ENCODE measurements at regions not wholly inside any gene's neighbourhood (a gene's known extent, or its start where the extent isn't known, plus 50 kb on each side); places are given as distances from the start of the nearest gene placed in this dataset.
A peak's percentile ranks its signal among the peaks of the same experiment; 100 is the strongest.
"Not testable (repeated sequence)": the region's sequence is repeated elsewhere in the genome, so short reads cannot be mapped to it uniquely, and the experiment has no call there.

GRCh38 chr14:56002876-56003625 is 115.2 kb upstream of the PELI2 start:
- no peak overlapping the region for H3K4me3 ChIP-seq
- H3K27ac ChIP-seq, result no peak overlapping the region
- H3K36me3 ChIP-seq, result no peaks in the 10 kb centered on the region
- DNase-seq (ENCODE audit: low read depth in 1 of 2, low spot score in 1 of 2), result no peak
- no peaks in the 10 kb centered on the region for H3K9me3 ChIP-seq (ENCODE audit: low read depth)
- H3K4me1 ChIP-seq (ENCODE audit: low read depth), result peaks cover 4% of the 10 kb centered on the region
- no peaks in the 10 kb centered on the region for H3K27me3 ChIP-seq
- TF ChIP-seq, protein P1, sequence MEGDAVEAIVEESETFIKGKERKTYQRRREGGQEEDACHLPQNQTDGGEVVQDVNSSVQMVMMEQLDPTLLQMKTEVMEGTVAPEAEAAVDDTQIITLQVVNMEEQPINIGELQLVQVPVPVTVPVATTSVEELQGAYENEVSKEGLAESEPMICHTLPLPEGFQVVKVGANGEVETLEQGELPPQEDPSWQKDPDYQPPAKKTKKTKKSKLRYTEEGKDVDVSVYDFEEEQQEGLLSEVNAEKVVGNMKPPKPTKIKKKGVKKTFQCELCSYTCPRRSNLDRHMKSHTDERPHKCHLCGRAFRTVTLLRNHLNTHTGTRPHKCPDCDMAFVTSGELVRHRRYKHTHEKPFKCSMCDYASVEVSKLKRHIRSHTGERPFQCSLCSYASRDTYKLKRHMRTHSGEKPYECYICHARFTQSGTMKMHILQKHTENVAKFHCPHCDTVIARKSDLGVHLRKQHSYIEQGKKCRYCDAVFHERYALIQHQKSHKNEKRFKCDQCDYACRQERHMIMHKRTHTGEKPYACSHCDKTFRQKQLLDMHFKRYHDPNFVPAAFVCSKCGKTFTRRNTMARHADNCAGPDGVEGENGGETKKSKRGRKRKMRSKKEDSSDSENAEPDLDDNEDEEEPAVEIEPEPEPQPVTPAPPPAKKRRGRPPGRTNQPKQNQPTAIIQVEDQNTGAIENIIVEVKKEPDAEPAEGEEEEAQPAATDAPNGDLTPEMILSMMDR (IDR thresholded peaks at IDR 0.05; ENCODE audit: low read depth, low read length), result no peak

- TF ChIP-seq, protein P1 (IDR thresholded peaks at IDR 0.05; ENCODE audit: low read depth, low read length), result no peak
- no peak overlapping the region for H3K27ac ChIP-seq
- H3K4me3 ChIP-seq, result no peak overlapping the region
- no peaks in the 10 kb centered on the region for H3K27me3 ChIP-seq
- H3K36me3 ChIP-seq, result no peaks in the 10 kb centered on the region
- H3K9me3 ChIP-seq (ENCODE audit: low read depth), result no peaks in the 10 kb centered on the region
- no peak for DNase-seq (ENCODE audit: low read depth in 1 of 2, low spot score in 1 of 2)
- H3K4me1 ChIP-seq (ENCODE audit: low read depth), result peaks cover 4% of the 10 kb centered on the region
Observed at GRCh38 chr14:56004323-56004722, 113.9 kb upstream of the PELI2 start.

DNA sequence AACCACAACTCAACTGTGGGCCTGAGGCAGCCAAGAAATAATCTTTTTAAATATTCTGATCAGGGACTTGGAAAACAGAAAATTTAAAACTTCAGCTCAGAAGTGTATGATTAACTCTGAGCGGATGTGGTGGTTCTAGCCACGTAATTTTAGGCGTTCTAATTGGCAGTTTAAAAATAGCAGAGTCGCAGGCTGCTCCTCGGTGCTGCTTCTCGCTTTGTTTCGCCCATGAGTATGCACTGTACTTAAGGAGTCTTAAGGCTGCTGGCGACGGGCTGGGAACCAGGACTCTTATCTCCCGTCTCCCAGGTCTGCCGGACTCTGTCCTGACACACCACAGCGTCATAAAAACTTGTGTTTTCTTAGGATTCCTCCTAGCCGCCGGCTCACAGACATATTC is 113.4 kb upstream of the PELI2 start:
- TF ChIP-seq, protein P1 (IDR thresholded peaks at IDR 0.05; ENCODE audit: low read depth, low read length), result no peak
- no peaks in the 10 kb centered on the region for H3K36me3 ChIP-seq
- no peak overlapping the region for H3K27ac ChIP-seq
- H3K9me3 ChIP-seq (ENCODE audit: low read depth), result no peaks in the 10 kb centered on the region
- no peak overlapping the region for H3K4me3 ChIP-seq
- no peaks in the 10 kb centered on the region for H3K27me3 ChIP-seq
- peaks cover 4% of the 10 kb centered on the region for H3K4me1 ChIP-seq (ENCODE audit: low read depth)
- DNase-seq (ENCODE audit: low read depth in 1 of 2, low spot score in 1 of 2), result peak; percentile 29 to 82

DNA sequence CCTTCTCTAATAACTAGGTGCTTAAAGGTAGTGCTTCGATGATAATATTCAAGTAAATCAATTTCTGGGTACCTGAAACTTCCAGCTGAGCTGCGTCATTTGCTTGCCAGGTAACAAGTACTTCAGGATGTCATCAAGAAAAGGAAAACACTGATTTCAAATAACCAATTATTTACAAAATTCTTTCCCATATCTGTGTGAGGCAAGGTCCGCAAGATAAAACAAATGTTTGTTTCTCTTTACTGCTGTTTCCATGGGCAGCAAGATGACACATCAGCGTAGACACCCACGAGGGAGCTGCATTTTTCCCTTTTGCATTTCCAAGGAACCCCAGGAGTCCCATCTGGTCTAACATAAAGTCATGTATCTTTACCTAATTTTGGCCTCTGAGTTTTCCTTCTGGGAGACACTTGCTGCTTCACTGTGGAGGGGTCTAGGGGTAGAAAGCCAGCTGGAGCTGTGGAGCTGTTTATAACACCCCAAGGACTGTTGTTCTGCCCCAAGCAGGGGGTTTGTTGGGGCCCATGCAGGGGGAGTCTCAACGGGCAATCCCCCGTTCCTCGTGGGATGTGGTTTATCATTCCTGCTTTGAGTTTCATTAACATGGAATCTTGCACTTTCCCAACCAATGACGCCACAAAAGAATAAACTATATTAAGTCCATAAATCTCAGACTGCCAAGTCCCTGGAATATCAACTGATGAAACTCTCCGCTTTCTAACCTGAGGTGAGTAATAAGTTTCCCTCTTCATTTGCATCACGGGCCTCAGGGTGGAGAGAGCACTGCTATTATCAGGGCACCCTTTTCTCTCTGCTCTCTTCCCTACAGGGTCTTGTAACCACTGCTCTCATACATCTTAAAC is 112.8 kb upstream of the PELI2 start:
- H3K4me1 ChIP-seq (ENCODE audit: low read depth), result peaks cover 4% of the 10 kb centered on the region
- no peaks in the 10 kb centered on the region for H3K36me3 ChIP-seq
- DNase-seq (ENCODE audit: low read depth in 1 of 2, low spot score in 1 of 2), result peak in 1 of 2 donors; percentile 90
- no peak overlapping the region for H3K27ac ChIP-seq
- no peaks in the 10 kb centered on the region for H3K27me3 ChIP-seq
- TF ChIP-seq, protein P1 (IDR thresholded peaks at IDR 0.05; ENCODE audit: low read depth, low read length), result no peak
- H3K9me3 ChIP-seq (ENCODE audit: low read depth), result no peaks in the 10 kb centered on the region
- H3K4me3 ChIP-seq, result no peak overlapping the region

DNA sequence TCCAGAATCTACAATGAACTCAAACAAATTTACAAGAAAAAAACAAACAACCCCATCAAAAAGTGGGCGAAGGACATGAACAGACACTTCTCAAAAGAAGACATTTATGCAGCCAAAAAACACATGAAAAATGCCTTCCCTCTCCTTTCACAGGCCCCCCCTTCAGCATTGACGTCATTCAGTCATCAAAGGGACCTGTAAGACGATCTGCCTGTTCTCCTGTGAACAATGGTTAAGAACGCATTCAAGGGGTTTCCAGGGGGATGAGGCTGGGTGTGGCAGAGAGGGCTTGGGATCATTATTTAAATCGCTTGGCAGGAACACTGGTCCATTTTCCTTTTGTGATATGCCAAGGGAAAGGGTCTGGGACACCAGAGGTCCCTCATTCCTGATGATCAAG is 110.7 kb upstream of the PELI2 start:
- not testable (repeated sequence) for H3K27ac ChIP-seq; DNase-seq (ENCODE audit: low read depth in 1 of 2, low spot score in 1 of 2); H3K27me3 ChIP-seq; H3K4me1 ChIP-seq (ENCODE audit: low read depth); H3K4me3 ChIP-seq; H3K9me3 ChIP-seq (ENCODE audit: low read depth); H3K36me3 ChIP-seq

GRCh38 chr14:56008150-56008549 is 110.1 kb upstream of the PELI2 start:
- Histone ChIP-seq H3K27me3 (no peaks in the 10 kb centered on the region), H3K4me1 (ENCODE audit: low read depth) (peaks cover 4% of the 10 kb centered on the region), H3K36me3 (no peaks in the 10 kb centered on the region), H3K9me3 (ENCODE audit: low read depth) (no peaks in the 10 kb centered on the region), H3K4me3 (no peak overlapping the region), H3K27ac (no peak overlapping the region)
- DNase-seq (ENCODE audit: low read depth in 1 of 2, low spot score in 1 of 2), result no peak
- TF ChIP-seq, protein P1 (IDR thresholded peaks at IDR 0.05; ENCODE audit: low read depth, low read length), result no peak

DNA sequence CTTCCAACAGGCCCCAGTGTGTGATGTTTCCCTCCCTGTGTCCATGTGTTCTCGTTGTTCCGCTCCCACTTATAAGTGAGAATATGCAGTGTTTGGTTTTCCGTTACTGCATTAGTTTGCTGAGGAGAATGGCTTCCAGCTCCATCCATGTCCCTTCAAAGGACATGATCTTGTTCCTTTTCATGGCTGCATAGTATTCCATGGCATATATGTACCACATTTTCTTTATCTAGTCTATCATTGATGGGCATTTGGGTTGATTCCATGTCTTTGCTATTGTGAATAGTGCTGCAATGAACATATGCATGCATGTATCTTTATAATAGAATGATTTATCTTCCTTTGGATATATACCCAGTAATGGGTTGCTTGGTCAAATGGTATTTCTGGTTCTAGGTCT is 109.5 kb upstream of the PELI2 start:
- H3K4me3 ChIP-seq; H3K4me1 ChIP-seq (ENCODE audit: low read depth); DNase-seq (ENCODE audit: low read depth in 1 of 2, low spot score in 1 of 2); H3K27ac ChIP-seq; H3K9me3 ChIP-seq (ENCODE audit: low read depth); H3K36me3 ChIP-seq; H3K27me3 ChIP-seq: not testable (repeated sequence)

Data from cardiac muscle cell (in vitro differentiated cells and primary cell).